ENCODE measurements at regions not wholly inside any gene's neighbourhood (a gene's known extent, or its start where the extent isn't known, plus 50 kb on each side); places are given as distances from the start of the nearest gene placed in this dataset.

DNA sequence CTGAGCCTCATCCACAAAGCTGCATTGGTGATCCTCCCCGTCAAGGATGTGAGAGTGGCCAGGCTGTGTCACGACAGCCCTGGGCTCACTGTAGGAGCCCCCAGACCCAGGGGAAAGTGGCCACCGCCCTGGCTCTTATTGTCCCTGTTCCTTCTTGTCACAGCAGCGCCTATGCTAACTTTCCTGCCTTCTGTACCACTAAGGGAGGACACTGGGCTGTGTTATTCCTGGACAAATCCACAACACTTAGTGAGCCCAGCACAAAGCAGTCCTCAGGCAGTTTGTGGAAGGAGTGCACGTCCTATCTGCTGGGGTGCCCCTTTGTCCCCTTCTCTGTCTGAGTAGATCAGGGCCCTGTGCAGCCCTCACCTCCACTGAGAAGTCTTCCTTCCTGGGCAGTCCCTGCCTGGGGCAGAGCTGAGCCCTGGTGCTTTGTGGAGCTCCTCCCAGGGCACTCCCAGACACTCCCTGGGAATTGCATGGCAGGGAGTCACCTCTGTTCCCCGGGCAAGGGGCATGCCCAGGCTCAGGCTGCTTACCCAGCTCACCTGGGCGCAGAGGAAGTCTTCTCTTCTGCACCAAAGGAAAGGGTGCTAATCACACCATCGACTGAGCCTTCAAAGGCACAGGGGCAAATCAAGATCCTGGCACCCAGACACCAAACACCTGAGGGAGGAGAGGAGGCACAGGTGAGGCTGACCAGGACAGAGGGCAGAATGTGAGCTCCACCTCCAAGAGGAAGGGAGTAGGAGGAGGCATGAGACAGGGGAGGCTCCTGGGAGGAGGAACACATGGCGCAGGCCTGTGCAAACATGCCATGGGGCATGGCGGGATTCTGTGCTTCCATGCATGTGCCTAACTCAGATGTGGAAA, 138.7 kb downstream of the KLF13 start:
- CTCF ChIA-PET = interaction anchor here (0.8 to 1.2 kb wide), 2 partner anchors 16 to 24 kb away, joined by 3 read pairs; no protein-coding TSS in a partner anchor
- peaks cover 5% of the 10 kb centered on the region for H3K4me1 Mint-ChIP-seq (ENCODE audit: low read depth)
- H3K27ac Mint-ChIP-seq = no peak overlapping the region
- H3K4me3 Mint-ChIP-seq = no peak overlapping the region
- no peak for ATAC-seq
- TF ChIP-seq, protein P1, sequence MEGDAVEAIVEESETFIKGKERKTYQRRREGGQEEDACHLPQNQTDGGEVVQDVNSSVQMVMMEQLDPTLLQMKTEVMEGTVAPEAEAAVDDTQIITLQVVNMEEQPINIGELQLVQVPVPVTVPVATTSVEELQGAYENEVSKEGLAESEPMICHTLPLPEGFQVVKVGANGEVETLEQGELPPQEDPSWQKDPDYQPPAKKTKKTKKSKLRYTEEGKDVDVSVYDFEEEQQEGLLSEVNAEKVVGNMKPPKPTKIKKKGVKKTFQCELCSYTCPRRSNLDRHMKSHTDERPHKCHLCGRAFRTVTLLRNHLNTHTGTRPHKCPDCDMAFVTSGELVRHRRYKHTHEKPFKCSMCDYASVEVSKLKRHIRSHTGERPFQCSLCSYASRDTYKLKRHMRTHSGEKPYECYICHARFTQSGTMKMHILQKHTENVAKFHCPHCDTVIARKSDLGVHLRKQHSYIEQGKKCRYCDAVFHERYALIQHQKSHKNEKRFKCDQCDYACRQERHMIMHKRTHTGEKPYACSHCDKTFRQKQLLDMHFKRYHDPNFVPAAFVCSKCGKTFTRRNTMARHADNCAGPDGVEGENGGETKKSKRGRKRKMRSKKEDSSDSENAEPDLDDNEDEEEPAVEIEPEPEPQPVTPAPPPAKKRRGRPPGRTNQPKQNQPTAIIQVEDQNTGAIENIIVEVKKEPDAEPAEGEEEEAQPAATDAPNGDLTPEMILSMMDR (IDR thresholded peaks at IDR 0.05) = no peak
- H3K27me3 Mint-ChIP-seq = no peaks in the 10 kb centered on the region
- intact Hi-C loops (cut with micrococcal nuclease) = no loop called here
- no peaks in the 10 kb centered on the region for H3K36me3 Mint-ChIP-seq (ENCODE audit: low read depth)
- H3K9me3 Mint-ChIP-seq = no peaks in the 10 kb centered on the region
- no peak for DNase-seq
- POLR2A ChIA-PET = interaction anchor here (0.7 to 1.0 kb wide), 2 partner anchors 17 to 203 kb away, joined by 3 read pairs; no protein-coding TSS in a partner anchor

DNA sequence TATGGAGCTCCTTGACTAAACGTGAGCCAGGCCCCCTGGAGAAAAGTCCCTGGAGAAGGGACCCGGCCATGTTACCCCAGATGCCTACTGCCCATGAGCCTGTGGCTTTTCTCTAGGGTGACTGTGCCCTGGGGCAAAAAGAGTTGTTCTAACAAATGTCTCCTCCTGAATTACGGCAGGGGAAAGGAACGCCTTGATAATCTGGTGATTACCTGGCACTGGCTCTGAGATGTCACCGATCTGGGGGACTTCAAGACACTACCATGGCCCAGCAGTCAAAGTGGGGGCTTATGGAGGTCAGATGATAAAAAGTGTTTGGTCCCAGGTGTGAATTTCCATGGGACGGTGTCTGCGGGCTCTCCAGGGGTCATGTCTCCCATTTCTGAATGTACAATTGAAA, 140.7 kb downstream of the KLF13 start:
- no peak for ATAC-seq
- no peak overlapping the region for H3K4me3 Mint-ChIP-seq
- CTCF ChIA-PET = no interaction called here
- no peaks in the 10 kb centered on the region for H3K36me3 Mint-ChIP-seq (ENCODE audit: low read depth)
- TF ChIP-seq, protein P1 (IDR thresholded peaks at IDR 0.05) = no peak
- H3K27me3 Mint-ChIP-seq = no peaks in the 10 kb centered on the region
- no peaks in the 10 kb centered on the region for H3K9me3 Mint-ChIP-seq
- H3K27ac Mint-ChIP-seq = no peak overlapping the region
- H3K4me1 Mint-ChIP-seq (ENCODE audit: low read depth) = peaks cover 19% of the 10 kb centered on the region
- POLR2A ChIA-PET = no interaction called here
- no peak for DNase-seq
- intact Hi-C loops (cut with micrococcal nuclease) = no loop called here

DNA sequence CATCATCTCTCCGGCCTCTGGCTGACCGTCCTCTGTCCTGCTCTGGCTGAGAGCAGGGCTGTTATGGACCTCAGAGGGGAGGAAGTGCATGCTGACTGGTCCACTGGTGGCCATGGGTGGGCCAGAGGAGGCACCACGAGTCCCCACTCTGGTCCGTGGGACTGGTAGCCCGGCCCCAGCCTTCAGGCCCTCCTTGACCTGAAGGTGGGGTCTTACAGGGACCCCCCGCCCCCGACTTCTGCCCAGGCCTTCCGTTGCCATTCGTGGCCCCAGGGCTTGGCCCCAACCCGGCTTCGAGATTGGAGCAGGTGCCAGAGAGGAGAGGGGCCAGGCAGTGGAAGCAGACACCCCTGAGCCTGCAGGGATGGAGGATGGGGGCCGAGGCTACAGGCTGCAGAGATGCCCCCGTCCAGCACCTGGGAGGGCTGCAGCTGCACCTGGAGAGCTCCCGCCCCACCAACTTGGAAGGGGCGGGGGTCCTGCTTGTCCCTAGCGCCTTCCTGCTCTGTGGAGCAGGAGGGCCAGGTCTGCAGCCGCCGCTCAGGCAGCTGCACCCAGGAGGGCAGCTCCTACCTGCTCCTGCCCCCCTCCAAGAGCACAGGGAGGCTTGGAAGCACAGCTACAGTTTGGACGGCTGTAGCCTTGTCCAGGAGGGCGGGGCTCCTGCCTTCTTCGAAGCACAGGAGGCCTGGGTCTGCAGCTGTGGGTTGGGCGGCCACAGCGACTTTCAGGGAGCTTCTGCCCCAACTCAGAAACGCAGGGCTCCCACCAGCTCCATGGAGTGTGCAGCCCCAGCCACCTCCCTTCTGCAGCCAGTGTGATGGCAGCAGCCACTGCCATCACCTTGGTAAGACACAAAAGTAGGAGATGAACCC, 142.5 kb downstream of the KLF13 start:
- TF ChIP-seq, protein P1 (IDR thresholded peaks at IDR 0.05) = no peak
- peaks cover 1% of the 10 kb centered on the region for H3K9me3 Mint-ChIP-seq
- H3K4me1 Mint-ChIP-seq (ENCODE audit: low read depth) = peaks cover 36% of the 10 kb centered on the region
- ChIA-PET CTCF (interaction anchor here (1.1 to 11.3 kb wide), 5 partner anchors 10 to 29 kb away, joined by 3 to 104 read pairs (median 4); no protein-coding TSS in a partner anchor), POLR2A (interaction anchor here (0.6 to 2.4 kb wide), 3 partner anchors 10 to 28 kb away, joined by 3 to 8 read pairs (median 4); no protein-coding TSS in a partner anchor)
- H3K27ac Mint-ChIP-seq = no peak overlapping the region
- ATAC-seq = no peak
- H3K4me3 Mint-ChIP-seq = no peak overlapping the region
- H3K36me3 Mint-ChIP-seq (ENCODE audit: low read depth) = peaks cover 3% of the 10 kb centered on the region
- DNase-seq = no peak
- intact Hi-C loops (cut with micrococcal nuclease) = no loop called here
- no peaks in the 10 kb centered on the region for H3K27me3 Mint-ChIP-seq

DNA sequence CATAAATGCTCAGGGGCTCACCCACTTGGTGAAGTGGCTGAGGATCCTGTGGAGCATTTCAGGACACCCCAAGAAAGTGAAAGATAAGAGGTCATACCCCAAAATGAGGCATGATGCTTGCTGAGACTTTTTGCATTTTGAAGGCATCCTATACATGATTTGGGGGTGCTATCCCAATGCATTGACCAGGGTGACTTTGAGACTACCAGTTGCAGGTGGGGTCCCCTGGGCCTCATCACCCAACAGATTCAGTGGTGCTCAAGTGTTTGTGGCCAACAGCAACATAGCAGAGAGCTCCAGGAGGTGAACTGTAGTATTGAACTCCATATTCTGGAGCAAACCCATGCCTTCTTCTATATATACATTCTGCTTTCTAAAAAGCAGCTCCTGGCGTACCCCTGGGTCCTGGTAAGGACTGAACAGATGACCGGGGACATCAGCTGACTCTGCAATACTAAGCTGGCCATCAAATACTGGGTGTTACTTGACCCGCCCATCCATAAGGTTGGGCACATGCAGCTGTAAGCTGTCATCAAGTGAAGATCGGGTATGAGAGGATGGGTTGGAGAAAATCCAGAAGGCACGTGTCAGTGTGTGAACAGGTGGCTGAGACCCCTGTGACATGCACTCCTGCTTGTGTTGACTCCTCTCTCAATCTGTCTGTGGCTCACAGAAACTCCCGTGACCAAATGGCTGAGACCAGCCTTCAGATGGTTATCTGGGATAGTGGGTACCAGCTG, 143.3 kb downstream of the KLF13 start:
- ChIA-PET POLR2A (interaction anchor here (0.9 to 2.4 kb wide), 4 partner anchors 11 to 36 kb away, joined by 3 to 8 read pairs (median 4); no protein-coding TSS in a partner anchor), CTCF (interaction anchor here (1.1 to 11.3 kb wide), 4 partner anchors 10 to 33 kb away, joined by 3 to 104 read pairs (median 45); no protein-coding TSS in a partner anchor)
- Mint-ChIP-seq H3K9me3 (peaks cover 4% of the 10 kb centered on the region), H3K36me3 (ENCODE audit: low read depth) (peaks cover 8% of the 10 kb centered on the region), H3K4me3 (no peak overlapping the region), H3K4me1 (ENCODE audit: low read depth) (peaks cover 42% of the 10 kb centered on the region), H3K27me3 (no peaks in the 10 kb centered on the region), H3K27ac (no peak overlapping the region)
- intact Hi-C loops (cut with micrococcal nuclease) = no loop called here
- ATAC-seq (no peak), DNase-seq (no peak)
- TF ChIP-seq, protein P1 (IDR thresholded peaks at IDR 0.05) = no peak

Data from activated CD8-positive, alpha-beta T cell treated with anti-CD3 and anti-CD28 coated beads for 36 hours (primary cell).